Trophoblast cell (in vitro differentiated cells and primary cell): ENCODE measurements at regions not wholly inside any gene's neighbourhood (a gene's known extent, or its start where the extent isn't known, plus 50 kb on each side); places are given as distances from the start of the nearest gene placed in this dataset.

Experiments used
- DNase-seq, 2 donors: peaks; one replicate each; pipeline ENCODE4 v3.0.0-alpha.2; 2016
- H2AFZ ChIP-seq: 2 replicates; pipeline ENCODE4 v1.6.1; 2013; ENCODE audit warnings: low read length, moderate library complexity, mild to moderate bottlenecking; ENCODE audit not compliant: insufficient read depth, poor library complexity
- H2AK5ac ChIP-seq: 2 replicates; pipeline ENCODE4 v1.6.1; 2013; ENCODE audit warnings: mild to moderate bottlenecking, low read length
- H2BK120ac ChIP-seq: 2 replicates; pipeline ENCODE4 v1.6.1; 2013; ENCODE audit warnings: low read length, mild to moderate bottlenecking, moderate library complexity; ENCODE audit not compliant: insufficient read depth, poor library complexity
- H2BK12ac ChIP-seq: 2 replicates; pipeline ENCODE4 v1.6.1; 2013; ENCODE audit warnings: mild to moderate bottlenecking, low read length, moderate library complexity
- H2BK5ac ChIP-seq: 2 replicates; pipeline ENCODE4 v1.6.1; 2013; ENCODE audit warnings: low read length, low read depth, moderate library complexity, mild to moderate bottlenecking; ENCODE audit not compliant: poor library complexity
- H3K14ac ChIP-seq: 2 replicates; pipeline ENCODE4 v1.6.1; 2013; ENCODE audit warnings: mild to moderate bottlenecking, low read length
- H3K18ac ChIP-seq: 2 replicates; pipeline ENCODE4 v1.6.1; 2013; ENCODE audit warnings: mild to moderate bottlenecking, low read length
- H3K23ac ChIP-seq: 2 replicates; pipeline ENCODE4 v1.6.1; 2013; ENCODE audit warnings: low read length
- H3K27ac ChIP-seq: 2 replicates; pipeline ENCODE4 v1.5.1; 2013; ENCODE audit warnings: low read depth, mild to moderate bottlenecking, inconsistent platforms, low read length, moderate library complexity
- H3K27me3 ChIP-seq: 2 replicates; pipeline ENCODE4 v1.6.1; 2013; ENCODE audit warnings: inconsistent platforms, mild to moderate bottlenecking, low read length, moderate library complexity; ENCODE audit not compliant: insufficient read depth
- H3K36me3 ChIP-seq, 2 experiments: 1 replicate in 1 of 2; 2 replicates in 1 of 2; pipeline ENCODE4 v1.6.1; 2013; ENCODE audit warnings: low read length in 2 of 2, mild to moderate bottlenecking in 2 of 2, moderate library complexity in 1 of 2; ENCODE audit not compliant: insufficient read depth in 2 of 2, control insufficient read depth in 1 of 2
- H3K4ac ChIP-seq: 2 replicates; pipeline ENCODE4 v1.6.1; 2013; ENCODE audit warnings: low read depth, mild to moderate bottlenecking, low read length, moderate library complexity
- H3K4me1 ChIP-seq, 2 experiments: 1 replicate in 1 of 2; 2 replicates in 1 of 2; pipeline ENCODE4 v1.6.1; 2013; ENCODE audit warnings: low read length in 2 of 2, mild to moderate bottlenecking in 2 of 2, moderate library complexity in 1 of 2; ENCODE audit not compliant: insufficient read depth in 2 of 2, control insufficient read depth in 1 of 2
- H3K4me2 ChIP-seq: 2 replicates; pipeline ENCODE4 v1.6.1; 2013; ENCODE audit warnings: inconsistent platforms, mild to moderate bottlenecking, low read length, moderate library complexity
- H3K4me3 ChIP-seq: 2 replicates; pipeline ENCODE4 v1.5.1; 2013; ENCODE audit warnings: mild to moderate bottlenecking, low read depth, low read length, inconsistent platforms
- H3K79me1 ChIP-seq: one replicate; pipeline ENCODE4 v1.6.1; 2013; ENCODE audit warnings: low read length
- H3K79me2 ChIP-seq: 2 replicates; pipeline ENCODE4 v1.6.1; 2013; ENCODE audit warnings: low read length, mild to moderate bottlenecking; ENCODE audit not compliant: control insufficient read depth, insufficient read depth, poor library complexity
- H3K9ac ChIP-seq: 2 replicates; pipeline ENCODE4 v1.6.1; 2013; ENCODE audit warnings: mild to moderate bottlenecking, low read length
- H3K9me3 ChIP-seq: 2 replicates; pipeline ENCODE4 v1.6.1; 2013; ENCODE audit warnings: low read depth, mild to moderate bottlenecking, control low read depth, inconsistent platforms, low read length; ENCODE audit not compliant: insufficient read depth
- H4K12ac ChIP-seq: 2 replicates; pipeline ENCODE4 v1.6.1; 2013; ENCODE audit warnings: low read depth, mild to moderate bottlenecking, low read length, moderate library complexity
- H4K8ac ChIP-seq: 2 replicates; pipeline ENCODE4 v1.6.1; 2013; ENCODE audit warnings: low read depth, mild to moderate bottlenecking, low read length, moderate library complexity
- H4K91ac ChIP-seq: one replicate; pipeline ENCODE4 v1.6.1; 2013; ENCODE audit warnings: low read depth, mild to moderate bottlenecking, low read length, moderate library complexity
- WGBS: extraction: QIAGEN DNeasy Blood & Tissue Kit; methylation state at CpG from one replicate; pipeline ENCODE4 v1.1.7; 2013; ENCODE audit warnings: missing lambda C conversion rate; ENCODE audit not compliant: insufficient read length, insufficient coverage; ENCODE audit errors: extremely low coverage; 5-methylcytosine and 5-hydroxymethylcytosine counted together

DNA sequence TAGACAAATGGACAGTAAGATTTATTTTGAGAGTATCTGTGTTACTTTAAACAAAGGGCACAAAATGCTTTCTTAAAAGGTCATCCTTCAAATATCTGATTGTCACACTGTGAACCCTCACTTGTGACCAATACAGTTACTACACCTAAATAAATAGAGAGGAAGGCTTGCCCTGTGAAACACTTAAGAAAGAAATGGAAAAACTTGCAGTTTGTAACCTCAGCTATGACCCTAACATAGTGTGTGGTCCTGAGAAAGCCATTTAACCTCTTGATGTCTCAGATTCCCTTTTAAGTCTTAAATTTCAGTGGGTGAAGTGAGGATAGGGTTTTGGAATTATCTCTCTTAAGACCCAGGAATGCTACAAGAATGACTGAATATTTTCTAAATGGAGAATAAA is 126.7 kb upstream of the SLC27A6 start:
- DNase-seq: no peak
- Histone ChIP-seq H3K4me2 (no peak overlapping the region), H2AK5ac (no peak overlapping the region), H2AFZ (no peak overlapping the region), H3K27ac (no peak overlapping the region), H3K9me3 (no peaks in the 10 kb centered on the region), H3K4ac (no peak overlapping the region), H3K79me1 (no peaks in the 10 kb centered on the region), H4K91ac (no peak overlapping the region), H4K8ac (no peak overlapping the region), H3K4me1 (no peaks in the 10 kb centered on the region), H2BK120ac (no peak overlapping the region), H3K36me3 (no peaks in the 10 kb centered on the region), H3K18ac (no peak overlapping the region), H2BK5ac (no peak overlapping the region), H3K23ac (no peak overlapping the region), H3K79me2 (no peaks in the 10 kb centered on the region), H4K12ac (no peak overlapping the region), H3K14ac (no peak overlapping the region), H3K9ac (no peak overlapping the region), H2BK12ac (no peak overlapping the region), H3K4me3 (no peak overlapping the region), H3K27me3 (no peaks in the 10 kb centered on the region)

DNA sequence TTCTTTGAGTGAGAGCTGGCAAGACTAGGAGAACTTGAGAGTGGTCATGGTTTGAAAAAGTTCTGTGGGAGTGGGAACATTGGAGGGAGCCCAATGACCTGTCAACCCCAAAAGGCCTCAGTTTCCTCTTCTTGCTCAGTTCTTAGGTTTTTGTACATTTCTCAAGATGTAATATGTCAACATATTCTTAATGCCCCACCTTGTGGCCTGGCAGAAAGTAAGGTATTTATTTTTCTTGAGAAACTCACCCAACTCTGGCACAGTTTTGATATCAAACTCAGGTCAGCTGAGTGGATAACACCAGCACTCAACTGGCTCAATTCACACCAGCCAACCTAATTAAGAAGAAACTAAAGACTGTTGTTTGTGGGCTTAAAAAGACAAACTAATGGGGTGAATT is 123.0 kb upstream of the SLC27A6 start:
- Histone ChIP-seq H3K23ac (no peak overlapping the region), H3K4me1 (no peaks in the 10 kb centered on the region), H2BK5ac (no peak overlapping the region), H4K12ac (no peak overlapping the region), H3K14ac (no peak overlapping the region), H3K9me3 (no peaks in the 10 kb centered on the region), H2BK12ac (no peak overlapping the region), H3K36me3 (no peaks in the 10 kb centered on the region), H3K4me3 (no peak overlapping the region), H3K27ac (no peak overlapping the region), H2AFZ (no peak overlapping the region), H3K4ac (no peak overlapping the region), H3K79me1 (no peaks in the 10 kb centered on the region), H4K91ac (no peak overlapping the region), H3K27me3 (no peaks in the 10 kb centered on the region), H2AK5ac (no peak overlapping the region), H3K18ac (no peak overlapping the region), H3K79me2 (no peaks in the 10 kb centered on the region), H3K9ac (no peak overlapping the region), H2BK120ac (no peak overlapping the region), H4K8ac (no peak overlapping the region), H3K4me2 (no peak overlapping the region)
- no peak for DNase-seq

DNA sequence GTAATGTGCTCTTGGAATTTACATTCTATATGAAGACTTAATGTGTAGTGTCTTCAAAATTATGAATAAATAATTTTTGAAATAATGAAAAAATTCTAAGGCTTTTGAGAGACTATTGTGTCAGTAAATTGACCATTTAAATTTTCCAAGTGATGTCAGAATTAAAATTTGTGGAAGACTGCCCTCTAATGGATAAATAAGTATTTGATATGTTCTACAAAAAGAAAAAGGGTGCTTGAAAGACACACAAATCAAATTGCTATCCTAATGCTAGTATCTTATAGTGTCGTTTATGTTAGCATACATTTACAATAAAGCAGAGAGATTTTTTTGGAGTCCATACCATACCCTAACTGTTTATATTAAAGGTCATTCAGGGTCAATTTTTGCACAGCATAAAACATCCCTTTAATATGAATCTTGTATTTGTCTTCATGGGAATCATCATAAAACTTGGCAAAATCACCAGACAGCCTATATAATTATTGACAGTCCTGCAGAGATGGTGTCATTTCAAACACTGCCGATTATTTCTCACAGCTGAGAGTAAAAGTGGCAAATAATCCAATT is 120.8 kb upstream of the SLC27A6 start:
- DNase-seq: peak in 1 of 2 donors; percentile 54
- Histone ChIP-seq H2AK5ac (no peak overlapping the region), H4K91ac (no peak overlapping the region), H2BK5ac (no peak overlapping the region), H3K27ac (no peak overlapping the region), H3K4me2 (no peak overlapping the region), H3K4ac (no peak overlapping the region), H2AFZ (no peak overlapping the region), H2BK12ac (no peak overlapping the region), H3K23ac (no peak overlapping the region), H3K4me3 (no peak overlapping the region), H3K36me3 (no peaks in the 10 kb centered on the region), H4K8ac (no peak overlapping the region), H3K27me3 (no peaks in the 10 kb centered on the region), H3K79me1 (no peaks in the 10 kb centered on the region), H3K4me1 (no peaks in the 10 kb centered on the region), H3K18ac (no peak overlapping the region), H2BK120ac (no peak overlapping the region), H3K9me3 (no peaks in the 10 kb centered on the region), H3K14ac (no peak overlapping the region), H4K12ac (no peak overlapping the region), H3K79me2 (no peaks in the 10 kb centered on the region), H3K9ac (no peak overlapping the region)
- WGBS: no CpG with 5 or more reads among the region's 2 CpGs

DNA sequence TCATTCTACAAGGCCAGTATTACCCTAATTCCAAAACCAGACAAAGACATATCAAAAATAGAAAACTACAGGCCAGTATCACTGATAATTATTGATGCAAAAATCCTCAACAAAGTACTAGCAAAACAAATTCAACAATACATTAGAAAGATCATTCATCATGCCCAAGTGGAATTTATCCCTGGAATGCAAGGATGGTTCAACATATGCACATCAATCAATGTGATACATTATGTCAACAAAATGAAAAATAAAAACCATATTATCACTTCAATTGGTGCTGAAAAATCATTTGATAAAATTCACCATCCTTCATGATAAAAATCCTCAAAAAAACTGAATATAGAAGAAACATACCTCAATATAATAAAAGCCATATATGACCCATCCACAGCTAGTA is 115.2 kb upstream of the SLC27A6 start:
- H4K12ac ChIP-seq: no peak overlapping the region

More for the DNA sequence above, 115.2 kb upstream of the SLC27A6 start:
- H3K79me2 ChIP-seq: no peaks in the 10 kb centered on the region
- no peaks in the 10 kb centered on the region for H3K4me1 ChIP-seq
- no peaks in the 10 kb centered on the region for H3K36me3 ChIP-seq
- no peak overlapping the region for H2BK120ac ChIP-seq
- no peak for DNase-seq
- no peak overlapping the region for H3K23ac ChIP-seq
- no peak overlapping the region for H4K8ac ChIP-seq
- H3K4ac ChIP-seq: no peak overlapping the region
- H2BK5ac ChIP-seq: no peak overlapping the region
- H2BK12ac ChIP-seq: no peak overlapping the region
- no peaks in the 10 kb centered on the region for H3K79me1 ChIP-seq
- no peaks in the 10 kb centered on the region for H3K9me3 ChIP-seq
- no peak overlapping the region for H3K18ac ChIP-seq
- H3K4me2 ChIP-seq: no peak overlapping the region
- H3K9ac ChIP-seq: no peak overlapping the region
- H2AFZ ChIP-seq: no peak overlapping the region
- no peak overlapping the region for H3K27ac ChIP-seq
- no peak overlapping the region for H4K91ac ChIP-seq
- H3K14ac ChIP-seq: no peak overlapping the region
- H3K4me3 ChIP-seq: no peak overlapping the region
- no peaks in the 10 kb centered on the region for H3K27me3 ChIP-seq
- H2AK5ac ChIP-seq: no peak overlapping the region
